ENCODE measurements at regions not wholly inside any gene's neighbourhood (a gene's known extent, or its start where the extent isn't known, plus 50 kb on each side); places are given as distances from the start of the nearest gene placed in this dataset.

GRCh38 chr9:29004988-29005387 lies 1431.7 kb upstream of the C9orf72 start:
- no peak for DNase-seq (ENCODE audit: low read depth)
- no peak overlapping the region for H3K4me3 ChIP-seq (ENCODE audit: control insufficient read depth, low read depth, low read length)
- TF ChIP-seq, protein P1, sequence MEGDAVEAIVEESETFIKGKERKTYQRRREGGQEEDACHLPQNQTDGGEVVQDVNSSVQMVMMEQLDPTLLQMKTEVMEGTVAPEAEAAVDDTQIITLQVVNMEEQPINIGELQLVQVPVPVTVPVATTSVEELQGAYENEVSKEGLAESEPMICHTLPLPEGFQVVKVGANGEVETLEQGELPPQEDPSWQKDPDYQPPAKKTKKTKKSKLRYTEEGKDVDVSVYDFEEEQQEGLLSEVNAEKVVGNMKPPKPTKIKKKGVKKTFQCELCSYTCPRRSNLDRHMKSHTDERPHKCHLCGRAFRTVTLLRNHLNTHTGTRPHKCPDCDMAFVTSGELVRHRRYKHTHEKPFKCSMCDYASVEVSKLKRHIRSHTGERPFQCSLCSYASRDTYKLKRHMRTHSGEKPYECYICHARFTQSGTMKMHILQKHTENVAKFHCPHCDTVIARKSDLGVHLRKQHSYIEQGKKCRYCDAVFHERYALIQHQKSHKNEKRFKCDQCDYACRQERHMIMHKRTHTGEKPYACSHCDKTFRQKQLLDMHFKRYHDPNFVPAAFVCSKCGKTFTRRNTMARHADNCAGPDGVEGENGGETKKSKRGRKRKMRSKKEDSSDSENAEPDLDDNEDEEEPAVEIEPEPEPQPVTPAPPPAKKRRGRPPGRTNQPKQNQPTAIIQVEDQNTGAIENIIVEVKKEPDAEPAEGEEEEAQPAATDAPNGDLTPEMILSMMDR (conservative IDR thresholded peaks at IDR 0.05; ENCODE audit: control insufficient read depth, insufficient read depth, low read depth, low read length), result no peak

- no peak for DNase-seq (ENCODE audit: low read depth)
- H3K4me3 ChIP-seq (ENCODE audit: control insufficient read depth, low read depth, low read length), result no peak overlapping the region
- TF ChIP-seq, protein P1 (conservative IDR thresholded peaks at IDR 0.05; ENCODE audit: control insufficient read depth, insufficient read depth, low read depth, low read length), result no peak
Observed at GRCh38 chr9:29006628-29007027, 1433.3 kb upstream of the C9orf72 start.

DNA sequence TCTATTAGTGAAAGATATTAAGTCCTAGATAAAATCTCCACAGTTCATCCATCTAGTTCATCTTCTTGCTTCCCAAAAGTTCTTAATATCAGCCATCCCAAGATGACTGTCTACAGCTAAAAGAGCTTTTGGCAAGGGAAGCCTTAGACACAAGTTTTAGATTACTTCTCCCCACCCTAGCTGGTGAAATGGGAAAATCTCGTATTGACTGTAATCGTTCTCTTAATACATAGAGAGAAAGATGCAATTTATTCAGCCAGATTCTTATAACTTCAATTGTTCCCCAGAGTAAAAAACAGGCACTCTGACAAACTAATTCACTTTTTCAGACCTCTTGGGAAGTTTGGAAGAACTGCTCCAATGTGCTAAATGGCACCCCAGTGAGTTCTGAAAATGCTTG lies 1439.6 kb upstream of the C9orf72 start:
- no peak for DNase-seq (ENCODE audit: low read depth)
- TF ChIP-seq, protein P1 (conservative IDR thresholded peaks at IDR 0.05; ENCODE audit: control insufficient read depth, insufficient read depth, low read depth, low read length), result no peak
- H3K4me3 ChIP-seq (ENCODE audit: control insufficient read depth, low read depth, low read length), result no peak overlapping the region

- no peak overlapping the region for H3K4me3 ChIP-seq (ENCODE audit: control insufficient read depth, low read depth, low read length)
- TF ChIP-seq, protein P1 (conservative IDR thresholded peaks at IDR 0.05; ENCODE audit: control insufficient read depth, insufficient read depth, low read depth, low read length), result no peak
- DNase-seq (ENCODE audit: low read depth), result no peak
Observed at GRCh38 chr9:29021632-29022031, 1448.4 kb upstream of the C9orf72 start.

DNA sequence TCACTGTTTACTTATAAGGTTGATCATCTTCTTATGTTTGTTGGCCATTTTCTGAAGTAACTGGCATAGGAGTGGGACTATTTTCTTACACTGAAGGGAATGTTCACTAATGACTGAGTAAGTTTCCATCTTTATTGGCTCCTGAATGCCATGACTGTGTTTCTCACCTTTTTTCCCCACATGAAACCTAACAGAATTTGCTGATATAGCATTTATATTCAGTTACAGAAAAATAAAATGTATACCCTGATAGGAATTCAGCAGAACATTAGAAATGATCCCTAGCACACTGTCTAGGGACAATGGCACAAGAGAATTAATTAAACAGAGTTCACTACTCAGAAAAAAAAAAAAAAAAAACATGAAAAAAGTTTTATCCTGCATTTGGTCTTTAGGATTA lies 1465.1 kb upstream of the C9orf72 start:
- H3K4me3 ChIP-seq (ENCODE audit: control insufficient read depth, low read depth, low read length), result no peak overlapping the region
- TF ChIP-seq, protein P1 (conservative IDR thresholded peaks at IDR 0.05; ENCODE audit: control insufficient read depth, insufficient read depth, low read depth, low read length), result no peak
- DNase-seq (ENCODE audit: low read depth), result no peak

DNA sequence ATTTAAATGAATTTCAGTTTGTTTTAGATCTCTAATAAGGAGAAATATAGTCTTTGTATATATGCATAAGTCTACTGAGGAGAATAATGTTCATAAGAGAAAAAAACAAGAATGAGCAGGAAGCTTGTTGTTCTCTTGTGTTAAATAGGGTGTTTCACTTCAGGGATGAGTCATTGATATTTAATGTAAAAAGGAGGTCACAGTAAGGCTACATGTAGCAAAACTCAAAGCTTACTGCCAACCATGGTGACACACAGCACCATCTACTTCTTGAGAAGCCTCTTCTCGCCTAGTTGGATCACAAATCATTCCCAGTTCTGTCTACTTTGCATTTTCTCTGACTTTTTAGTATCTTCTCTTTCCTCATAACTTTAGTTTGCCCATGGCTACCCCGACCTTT lies 1466.0 kb upstream of the C9orf72 start:
- H3K4me3 ChIP-seq (ENCODE audit: control insufficient read depth, low read depth, low read length), result no peak overlapping the region
- DNase-seq (ENCODE audit: low read depth), result peak; percentile 24
- TF ChIP-seq, protein P1 (conservative IDR thresholded peaks at IDR 0.05; ENCODE audit: control insufficient read depth, insufficient read depth, low read depth, low read length), result no peak

GRCh38 chr9:29043072-29043471 lies 1469.8 kb upstream of the C9orf72 start:
- no peak overlapping the region for H3K4me3 ChIP-seq (ENCODE audit: control insufficient read depth, low read depth, low read length)
- TF ChIP-seq, protein P1 (conservative IDR thresholded peaks at IDR 0.05; ENCODE audit: control insufficient read depth, insufficient read depth, low read depth, low read length), result no peak
- no peak for DNase-seq (ENCODE audit: low read depth)
